HEK293T (cell line): ENCODE measurements at regions not wholly inside any gene's neighbourhood (a gene's known extent, or its start where the extent isn't known, plus 50 kb on each side); places are given as distances from the start of the nearest gene placed in this dataset.
"Not testable (repeated sequence)": the region's sequence is repeated elsewhere in the genome, so short reads cannot be mapped to it uniquely, and the experiment has no call there.

Source experiments
- CTCF ChIA-PET: fragments of 350-600 bp; formaldehyde crosslinking; extraction: SDS; loops from one replicate; lab custom pipeline; 2021; ENCODE audit warnings: antibody characterized with exemption, inconsistent platforms; lab: Yijun Ruan, JAX
- POLR2A ChIA-PET: fragments of 350-600 bp; formaldehyde crosslinking; extraction: SDS; loops from one replicate; lab custom pipeline; 2020; ENCODE audit warnings: antibody characterized with exemption, inconsistent platforms; lab: Yijun Ruan, JAX
- DNase-seq: peaks from one replicate; pipeline ENCODE4 v3.0.0; 2012; ENCODE audit warnings: mixed read lengths; ENCODE audit errors: extremely low spot score
- ARNT ChIP-seq: fragments of 450-650 bp; IDR thresholded peaks from 2 replicates; pipeline ENCODE4 v1.6.1; 2017; ENCODE audit warnings: mild to moderate bottlenecking
- BHLHE40 ChIP-seq: fragments of 450-650 bp; IDR thresholded peaks from 2 replicates; pipeline ENCODE4 v1.6.1; 2016; ENCODE audit warnings: mild to moderate bottlenecking, moderate library complexity, borderline replicate concordance
- CTBP1 ChIP-seq: fragments of 450-650 bp; IDR thresholded peaks from 2 replicates; pipeline ENCODE4 v1.6.1; 2016; ENCODE audit warnings: borderline replicate concordance
- ELF4 ChIP-seq: fragments of 450-650 bp; IDR thresholded peaks from 2 replicates; pipeline ENCODE4 v1.6.1; 2017; ENCODE audit warnings: antibody characterized with exemption
- FOXA1 ChIP-seq: fragments of 450-650 bp; IDR thresholded peaks from 2 replicates; pipeline ENCODE4 v1.6.1; 2016; ENCODE audit warnings: mild to moderate bottlenecking
- FOXK2 ChIP-seq: fragments of 450-650 bp; IDR thresholded peaks from 2 replicates; pipeline ENCODE4 v1.6.1; 2016; ENCODE audit warnings: mild to moderate bottlenecking
- FOXM1 ChIP-seq: fragments of 450-650 bp; IDR thresholded peaks from 2 replicates; pipeline ENCODE4 v1.6.1; 2017; ENCODE audit warnings: mild to moderate bottlenecking, borderline replicate concordance
- HDGF ChIP-seq: fragments of 450-650 bp; IDR thresholded peaks from 2 replicates; pipeline ENCODE4 v1.6.1; 2017; ENCODE audit warnings: antibody characterized with exemption, borderline replicate concordance
- L3MBTL2 ChIP-seq: fragments of 450-650 bp; conservative IDR thresholded peaks from 2 replicates; pipeline ENCODE4 v1.6.1; 2016; ENCODE audit warnings: mild to moderate bottlenecking
- LEF1 ChIP-seq: fragments of 450-650 bp; IDR thresholded peaks from 2 replicates; pipeline ENCODE4 v1.6.1; 2017; ENCODE audit warnings: mild to moderate bottlenecking, borderline replicate concordance
- NFRKB ChIP-seq: fragments of 450-650 bp; IDR thresholded peaks from 2 replicates; pipeline ENCODE4 v1.6.1; 2016; ENCODE audit warnings: mild to moderate bottlenecking, moderate library complexity
- SP1 ChIP-seq: fragments of 450-650 bp; IDR thresholded peaks from 2 replicates; pipeline ENCODE4 v1.6.1; 2017
- SUZ12 ChIP-seq: fragments of 450-650 bp; IDR thresholded peaks from 2 replicates; pipeline ENCODE4 v1.6.1; 2016; ENCODE audit warnings: mild to moderate bottlenecking
- TARDBP ChIP-seq: fragments of 450-650 bp; IDR thresholded peaks from 2 replicates; pipeline ENCODE4 v1.6.1; 2016
- ZNF384 ChIP-seq: fragments of 450-650 bp; IDR thresholded peaks from 2 replicates; pipeline ENCODE4 v1.6.1; 2016
- TF ChIP-seq, protein P1 (sequence below): fragments of 450-650 bp; IDR thresholded peaks from 2 replicates; pipeline ENCODE4 v1.6.1; 2016

- POLR2A ChIA-PET: no interaction called here
- CTCF ChIA-PET: no interaction called here
- TF ChIP-seq FOXA1 (no peak), CTBP1 (no peak), LEF1 (no peak), ELF4 (no peak), SUZ12 (no peak)
- no peak for DNase-seq
Measured at GRCh38 chr9:28471261-28471660, 898.0 kb upstream of the C9orf72 start.

GRCh38 chr9:28487561-28487960 is 914.3 kb upstream of the C9orf72 start:
- TF ChIP-seq FOXM1: no peak
- TF ChIP-seq FOXA1: no peak
- no peak for TF ChIP-seq TARDBP
- TF ChIP-seq SUZ12: no peak
- TF ChIP-seq SP1: no peak
- TF ChIP-seq BHLHE40: no peak
- no peak for TF ChIP-seq NFRKB
- no peak for TF ChIP-seq HDGF
- POLR2A ChIA-PET: no interaction called here
- CTCF ChIA-PET: interaction anchor here (0.5 kb wide), 1 partner anchor 53 kb away, joined by 12 read pairs; no protein-coding TSS in a partner anchor
- DNase-seq: no peak

GRCh38 chr9:28491121-28491520 is 917.8 kb upstream of the C9orf72 start:
- ChIA-PET CTCF (no interaction called here), POLR2A (no interaction called here)
- TF ChIP-seq NFRKB (no peak), SP1 (no peak), ZNF384 (no peak), BHLHE40 (no peak), SUZ12 (no peak), CTBP1 (no peak), HDGF (no peak), L3MBTL2 (no peak), FOXM1 (no peak)
- DNase-seq: no peak

DNA sequence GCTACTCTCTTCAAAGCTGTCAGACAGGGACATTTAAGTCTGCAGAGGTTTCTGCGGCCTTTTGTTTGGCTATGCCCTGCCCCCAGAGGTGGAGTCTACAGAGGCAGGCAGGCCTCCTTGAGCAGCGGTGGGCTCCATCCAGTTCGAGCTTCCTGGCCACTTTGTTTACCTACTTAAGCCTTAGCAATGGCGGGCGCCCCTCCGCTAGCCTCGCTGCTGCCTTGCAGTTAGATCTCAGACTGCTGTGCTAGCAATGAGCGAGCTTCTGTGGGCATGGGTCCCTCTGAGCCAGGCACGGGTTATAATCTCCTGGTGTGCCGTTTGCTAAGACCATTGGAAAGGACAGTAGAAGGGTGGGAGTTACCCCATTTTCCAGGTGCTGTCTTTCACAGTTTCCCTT is 924.9 kb upstream of the C9orf72 start:
- CTCF ChIA-PET, DNase-seq, POLR2A ChIA-PET: not testable (repeated sequence)

GRCh38 chr9:28502189-28502588 is 928.9 kb upstream of the C9orf72 start:
- CTCF ChIA-PET: no interaction called here
- POLR2A ChIA-PET: no interaction called here
- TF ChIP-seq TARDBP: no peak
- no peak for DNase-seq

- ChIA-PET CTCF (no interaction called here), POLR2A (no interaction called here)
- TF ChIP-seq FOXA1 (no peak), SUZ12 (no peak), LEF1 (no peak), HDGF (no peak), SP1 (no peak), CTBP1 (no peak)
- DNase-seq: no peak
Measured at GRCh38 chr9:28502741-28503140, 929.5 kb upstream of the C9orf72 start.

GRCh38 chr9:28503573-28503972 is 930.3 kb upstream of the C9orf72 start:
- no peak for DNase-seq

DNA sequence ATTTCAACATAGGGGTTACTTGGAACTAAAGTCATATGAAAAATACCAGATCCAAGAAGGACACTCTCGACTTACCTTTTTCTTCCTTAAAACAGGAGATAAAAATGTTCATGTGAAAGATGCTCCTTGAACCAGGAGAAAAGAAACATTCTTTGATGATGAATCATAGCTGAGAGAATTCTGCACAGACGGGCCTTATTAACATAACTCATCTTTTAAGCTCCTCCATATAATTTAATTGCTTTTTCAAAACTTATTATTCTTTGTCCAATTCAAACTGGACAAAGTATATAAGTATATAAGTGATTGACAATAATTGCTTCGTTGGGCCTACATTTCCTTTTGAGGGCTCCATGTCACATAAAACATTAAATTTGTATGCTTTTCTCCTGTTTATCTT is 945.2 kb upstream of the C9orf72 start:
- ChIA-PET CTCF (no interaction called here), POLR2A (no interaction called here)
- TF ChIP-seq FOXA1: no peak
- TF ChIP-seq SUZ12: no peak
- no peak for TF ChIP-seq FOXM1
- no peak for TF ChIP-seq TARDBP
- no peak for TF ChIP-seq BHLHE40
- no peak for TF ChIP-seq ELF4
- TF ChIP-seq LEF1: no peak
- TF ChIP-seq HDGF: no peak
- TF ChIP-seq L3MBTL2: no peak
- no peak for TF ChIP-seq SP1
- TF ChIP-seq, protein P1, sequence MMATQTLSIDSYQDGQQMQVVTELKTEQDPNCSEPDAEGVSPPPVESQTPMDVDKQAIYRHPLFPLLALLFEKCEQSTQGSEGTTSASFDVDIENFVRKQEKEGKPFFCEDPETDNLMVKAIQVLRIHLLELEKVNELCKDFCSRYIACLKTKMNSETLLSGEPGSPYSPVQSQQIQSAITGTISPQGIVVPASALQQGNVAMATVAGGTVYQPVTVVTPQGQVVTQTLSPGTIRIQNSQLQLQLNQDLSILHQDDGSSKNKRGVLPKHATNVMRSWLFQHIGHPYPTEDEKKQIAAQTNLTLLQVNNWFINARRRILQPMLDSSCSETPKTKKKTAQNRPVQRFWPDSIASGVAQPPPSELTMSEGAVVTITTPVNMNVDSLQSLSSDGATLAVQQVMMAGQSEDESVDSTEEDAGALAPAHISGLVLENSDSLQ: no peak
- TF ChIP-seq FOXK2: no peak
- no peak for TF ChIP-seq ARNT
- TF ChIP-seq ZNF384: no peak
- TF ChIP-seq CTBP1: no peak
- no peak for TF ChIP-seq NFRKB
- no peak for DNase-seq

More at GRCh38 chr9:28503573-28503972, 930.3 kb upstream of the C9orf72 start:
- CTCF ChIA-PET: no interaction called here
- POLR2A ChIA-PET: no interaction called here
- no peak for TF ChIP-seq SP1
- TF ChIP-seq LEF1: no peak
- TF ChIP-seq FOXK2: no peak
- TF ChIP-seq HDGF: no peak
- TF ChIP-seq FOXM1: no peak
- TF ChIP-seq SUZ12: no peak
- TF ChIP-seq ZNF384: no peak
- no peak for TF ChIP-seq BHLHE40
- no peak for TF ChIP-seq FOXA1

DNA sequence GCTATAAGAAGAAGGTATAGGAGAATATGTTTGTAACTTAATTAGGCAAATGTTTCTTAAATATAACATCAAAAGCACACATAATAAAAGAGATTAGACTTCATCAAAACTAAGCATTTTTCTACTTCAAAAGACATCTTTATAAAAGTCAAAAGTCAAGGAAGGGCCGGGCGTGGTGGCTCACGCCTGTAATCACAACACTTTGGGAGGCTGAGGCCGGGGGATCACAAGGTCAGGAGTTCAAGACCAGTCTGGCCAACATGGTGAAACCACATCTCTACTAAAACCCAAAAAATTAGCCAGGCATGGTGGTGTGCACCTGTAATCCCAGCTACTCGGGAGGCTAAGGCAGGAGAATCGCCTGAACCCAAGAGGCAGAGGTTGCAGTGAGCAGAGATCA is 951.0 kb upstream of the C9orf72 start:
- DNase-seq, POLR2A ChIA-PET, CTCF ChIA-PET: not testable (repeated sequence)
